Hepatocyte (in vitro differentiated cells): ENCODE measurements at regions not wholly inside any gene's neighbourhood (a gene's known extent, or its start where the extent isn't known, plus 50 kb on each side); places are given as distances from the start of the nearest gene placed in this dataset.
"Not testable (repeated sequence)": the region's sequence is repeated elsewhere in the genome, so short reads cannot be mapped to it uniquely, and the experiment has no call there.

ENCODE experiments used
- CTCF ChIP-seq: fragments of 200-600 bp; sonication (generic); IDR thresholded peaks from 2 replicates; pipeline ENCODE4 v1.5.1; 2016; ENCODE audit warnings: antibody characterized with exemption, mild to moderate bottlenecking; ENCODE audit not compliant: poor library complexity
- EZH2 ChIP-seq: fragments of 200-600 bp; sonication (generic); IDR thresholded peaks from 2 replicates; pipeline ENCODE4 v1.6.1; 2016; ENCODE audit warnings: antibody characterized with exemption, mild to moderate bottlenecking, borderline replicate concordance
- EZH2phosphoT487 ChIP-seq: fragments of 200-600 bp; sonication (generic); IDR thresholded peaks from one replicate; pipeline ENCODE4 v1.6.1; 2018; ENCODE audit warnings: antibody characterized with exemption, mild to moderate bottlenecking, low read depth, moderate library complexity; ENCODE audit not compliant: unreplicated experiment, severe bottlenecking

GRCh38 chr21:5165829-5166228 lies 5355.6 kb upstream of the TPTE start:
- TF ChIP-seq CTCF, EZH2, EZH2phosphoT487: not testable (repeated sequence)
